Erythroblast (primary cell): ENCODE measurements at regions not wholly inside any gene's neighbourhood (a gene's known extent, or its start where the extent isn't known, plus 50 kb on each side); places are given as distances from the start of the nearest gene placed in this dataset.

ENCODE experiments used
- DNase-seq, 2 experiments: peaks; one replicate each; lab custom pipeline; 2025; lab: John Stamatoyannopoulos, UW
- GATA1 ChIP-seq: IDR thresholded peaks from 2 replicates; pipeline ENCODE4 v1.6.1; 2011; ENCODE audit warnings: low read depth, mild to moderate bottlenecking, control low read depth, low read length, moderate library complexity
- POLR2A ChIP-seq: IDR thresholded peaks from 2 replicates; pipeline ENCODE4 v1.6.1; 2011; ENCODE audit warnings: mild to moderate bottlenecking, low read length

DNA sequence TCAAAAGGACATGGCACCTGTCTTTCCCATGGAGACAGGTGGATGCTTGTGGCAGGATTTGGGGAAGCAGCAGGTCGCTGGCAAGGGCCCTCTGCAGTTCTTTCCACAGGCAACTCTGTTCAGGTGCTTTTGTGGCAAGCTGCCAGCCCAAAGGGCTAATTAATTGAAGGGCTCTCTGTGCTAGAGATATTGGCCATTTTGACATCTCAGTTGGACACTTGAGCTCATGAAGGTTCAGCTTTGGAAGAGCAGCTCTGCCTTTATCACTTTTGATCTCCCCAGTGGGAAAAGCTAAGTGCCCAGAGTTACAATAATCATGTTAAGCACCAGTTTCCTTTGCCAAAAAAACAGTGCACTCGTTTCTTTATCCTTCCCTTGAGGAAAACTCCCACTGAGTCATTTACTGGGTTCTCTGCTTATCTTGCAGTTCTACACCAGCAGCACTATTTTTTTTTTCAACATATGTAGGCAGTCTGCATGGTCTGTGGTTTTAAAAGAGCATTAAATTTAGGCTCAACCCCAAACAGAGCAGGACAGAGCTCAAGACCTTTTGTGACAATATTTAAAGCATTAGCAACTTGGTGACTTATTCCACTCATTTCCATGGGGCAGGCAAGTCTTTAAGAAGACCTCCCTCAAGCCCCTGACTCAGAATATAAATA is 336.4 kb upstream of the RASGEF1B start:
- TF ChIP-seq GATA1 (no peak), POLR2A (no peak)
- DNase-seq, result peak; percentile 66 to 68

DNA sequence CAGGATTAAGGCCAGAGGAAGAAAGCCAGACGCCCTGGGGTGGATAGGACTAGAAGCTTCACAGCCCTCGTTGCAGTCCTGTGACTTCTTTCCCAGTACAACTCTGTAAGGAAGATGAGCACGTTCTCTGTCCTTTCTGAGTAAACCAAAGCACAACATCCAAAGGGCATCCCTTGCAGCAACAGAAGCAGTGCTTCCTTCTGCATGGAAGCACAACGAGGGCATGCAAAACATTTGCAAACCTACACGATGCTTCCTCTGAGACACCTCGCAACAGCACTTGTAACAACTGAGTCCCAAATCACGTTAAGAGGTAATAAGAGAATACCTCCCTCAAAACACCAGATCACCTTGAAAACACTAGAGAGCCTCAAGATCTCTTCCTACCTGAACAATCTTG is 335.7 kb upstream of the RASGEF1B start:
- TF ChIP-seq POLR2A (no peak), GATA1 (no peak)
- peak in 1 of 2 experiments; percentile 17 for DNase-seq

DNA sequence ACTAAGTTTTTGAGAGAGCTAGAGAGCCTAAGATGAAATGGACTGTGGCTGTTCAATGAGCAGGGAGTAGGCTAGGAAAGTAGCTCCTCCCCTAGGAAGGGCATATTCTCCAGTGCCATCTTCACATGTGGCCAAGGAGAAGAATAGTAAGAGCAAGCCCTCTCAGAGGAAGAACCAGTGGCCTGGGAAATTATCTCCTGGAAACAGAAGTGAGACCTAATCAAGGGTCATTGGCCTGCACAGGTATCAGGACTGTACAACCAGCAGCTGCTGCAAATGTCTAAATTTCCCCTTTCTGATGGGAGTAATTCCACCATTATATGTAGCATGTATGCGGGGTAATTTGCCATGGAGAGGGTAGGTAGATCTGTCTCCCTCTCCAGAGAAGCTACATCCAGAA is 334.8 kb upstream of the RASGEF1B start:
- DNase-seq, result peak; percentile 69 to 88
- TF ChIP-seq GATA1 (no peak), POLR2A (no peak)

DNA sequence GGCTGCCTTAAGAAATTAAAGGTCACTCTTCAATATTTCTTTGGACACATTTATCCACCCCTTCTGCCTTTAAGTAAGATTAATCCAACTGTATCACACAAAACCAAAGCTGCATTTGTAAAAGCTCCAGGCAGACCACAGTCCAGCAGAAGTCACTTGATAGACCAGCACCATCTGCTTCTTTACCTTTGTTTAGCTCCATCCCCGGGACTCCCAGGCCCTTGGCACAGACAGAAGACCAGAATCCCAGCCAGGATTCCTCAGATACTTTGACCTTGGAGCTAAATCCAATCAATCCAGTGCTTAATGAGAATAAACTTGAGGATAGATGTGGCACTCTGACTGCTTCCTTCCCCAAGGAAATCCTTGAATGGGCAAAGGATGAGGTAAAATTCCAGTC is 333.1 kb upstream of the RASGEF1B start:
- TF ChIP-seq POLR2A (no peak), GATA1 (no peak)
- no peak for DNase-seq

DNA sequence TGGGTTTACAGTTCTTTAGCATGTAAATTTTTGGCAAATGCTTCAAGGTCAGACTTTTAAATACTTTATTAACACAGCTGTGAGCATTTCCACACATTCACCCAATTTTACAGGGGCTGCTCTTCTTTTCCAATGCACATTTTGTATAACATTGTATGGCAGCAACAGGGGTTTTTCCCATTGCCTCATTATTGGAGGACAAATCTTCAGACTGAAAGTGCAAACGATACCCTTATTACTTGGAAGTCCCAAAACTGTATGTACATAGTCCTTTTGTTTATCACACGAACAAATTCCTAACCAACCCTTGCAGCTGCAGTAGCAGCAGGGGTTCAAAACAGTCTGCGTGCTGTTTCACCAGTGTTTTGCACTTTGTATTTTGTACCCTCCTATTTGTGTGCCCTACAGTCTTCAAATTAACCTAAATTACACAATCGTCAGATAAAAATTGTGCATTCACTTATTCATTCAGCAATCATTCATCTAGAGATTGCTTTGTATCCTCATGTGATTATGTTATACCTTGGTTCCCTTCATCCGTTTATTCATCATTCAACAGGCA is 330.7 kb upstream of the RASGEF1B start:
- DNase-seq, result no peak
- TF ChIP-seq GATA1 (no peak), POLR2A (no peak)

DNA sequence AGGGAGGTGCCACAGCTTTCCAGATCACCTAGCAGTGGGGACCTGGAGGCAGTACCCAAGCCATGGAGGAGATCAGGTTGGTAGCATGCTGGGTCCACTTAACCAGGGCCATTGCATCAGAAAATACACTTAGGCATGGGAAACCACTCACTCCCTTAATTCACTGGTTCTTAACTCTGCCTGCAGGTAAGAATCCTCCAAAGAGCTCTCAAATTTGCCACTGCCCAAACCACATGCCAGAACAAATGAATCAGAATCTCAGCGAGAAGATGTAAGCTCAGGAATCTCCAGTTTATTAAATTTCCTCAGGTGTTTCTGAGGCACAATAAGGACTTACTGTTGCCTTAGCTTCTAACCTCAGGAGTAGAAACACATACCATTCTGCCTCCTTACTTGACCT is 327.7 kb upstream of the RASGEF1B start:
- no peak for DNase-seq
- TF ChIP-seq POLR2A, result no peak
- no peak for TF ChIP-seq GATA1

DNA sequence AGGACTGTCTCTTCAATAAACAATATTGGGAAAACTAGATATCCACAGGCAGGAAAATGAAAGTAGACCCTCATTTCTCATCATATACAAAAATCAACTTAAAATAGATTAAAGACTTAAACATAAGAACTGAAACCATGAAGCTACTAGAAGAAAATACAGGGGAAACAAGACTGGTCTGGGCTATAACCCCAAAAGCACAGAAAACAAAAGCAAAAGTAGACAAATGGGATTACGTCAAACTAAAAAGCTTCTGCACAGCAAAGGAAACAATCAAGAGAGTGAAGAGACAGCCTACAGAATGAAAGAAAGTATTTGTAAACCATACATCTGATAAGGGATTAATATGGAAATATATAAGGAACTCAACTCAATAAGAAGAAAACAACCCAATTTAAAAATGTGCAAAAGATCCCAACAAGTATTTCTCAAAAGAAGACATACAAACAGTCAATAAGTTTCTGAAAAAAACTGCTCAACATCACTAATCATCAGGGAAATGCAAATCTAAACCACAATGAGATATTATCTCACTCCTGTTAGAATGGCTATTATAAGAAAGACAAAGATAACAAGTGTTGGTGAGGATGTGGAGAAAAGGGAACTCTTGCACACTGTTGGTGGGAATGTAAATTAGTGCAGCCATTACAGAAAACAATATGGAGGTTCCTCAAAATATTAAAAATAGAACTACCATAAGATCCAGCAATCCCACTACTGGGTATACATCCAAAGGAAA is 325.3 kb upstream of the RASGEF1B start:
- no peak for DNase-seq
- no peak for TF ChIP-seq GATA1
- no peak for TF ChIP-seq POLR2A

DNA sequence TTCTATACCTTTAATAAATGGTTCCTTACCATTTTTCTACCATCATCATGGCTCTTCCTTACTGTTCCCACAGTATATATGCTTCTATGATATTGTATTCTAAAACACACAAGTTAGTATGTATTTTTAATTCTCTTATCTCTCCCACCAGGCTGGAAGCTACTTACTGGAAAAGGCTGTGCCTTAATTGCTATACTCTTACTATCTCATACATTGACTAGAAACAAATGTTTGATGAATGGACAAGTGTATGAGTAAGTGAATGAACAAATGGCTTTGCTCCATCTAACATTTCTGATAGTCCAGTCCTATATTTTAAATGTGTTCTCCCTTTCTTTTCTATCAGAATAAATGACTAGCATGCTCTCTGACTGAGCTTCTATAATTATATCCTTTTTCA is 320.8 kb upstream of the RASGEF1B start:
- DNase-seq, result peak; percentile 30 to 46

DNA sequence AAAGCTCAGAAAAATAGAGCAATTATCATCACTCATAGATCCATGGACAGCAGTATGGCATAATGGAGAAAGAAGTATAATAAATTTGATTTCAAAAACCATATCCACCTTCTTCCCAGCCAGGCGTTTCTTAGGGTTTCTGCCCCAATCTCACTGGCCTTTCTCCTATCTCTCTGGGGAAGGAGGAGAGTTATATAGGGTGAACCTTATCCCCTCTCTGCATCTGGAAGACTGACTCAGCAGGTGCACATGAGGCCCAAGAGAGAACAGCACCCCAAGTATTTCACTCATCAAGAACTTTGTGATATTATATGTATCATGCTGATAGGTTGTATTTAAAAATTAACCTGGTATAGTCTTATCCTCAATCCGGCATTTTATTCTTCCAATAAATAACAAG is 318.8 kb upstream of the RASGEF1B start:
- TF ChIP-seq GATA1, result peak; percentile 62
- TF ChIP-seq POLR2A, result no peak
- peak; percentile 94 to 98 for DNase-seq

More for the DNA sequence above, 320.8 kb upstream of the RASGEF1B start:
- no peak for TF ChIP-seq GATA1
- no peak for TF ChIP-seq POLR2A

DNA sequence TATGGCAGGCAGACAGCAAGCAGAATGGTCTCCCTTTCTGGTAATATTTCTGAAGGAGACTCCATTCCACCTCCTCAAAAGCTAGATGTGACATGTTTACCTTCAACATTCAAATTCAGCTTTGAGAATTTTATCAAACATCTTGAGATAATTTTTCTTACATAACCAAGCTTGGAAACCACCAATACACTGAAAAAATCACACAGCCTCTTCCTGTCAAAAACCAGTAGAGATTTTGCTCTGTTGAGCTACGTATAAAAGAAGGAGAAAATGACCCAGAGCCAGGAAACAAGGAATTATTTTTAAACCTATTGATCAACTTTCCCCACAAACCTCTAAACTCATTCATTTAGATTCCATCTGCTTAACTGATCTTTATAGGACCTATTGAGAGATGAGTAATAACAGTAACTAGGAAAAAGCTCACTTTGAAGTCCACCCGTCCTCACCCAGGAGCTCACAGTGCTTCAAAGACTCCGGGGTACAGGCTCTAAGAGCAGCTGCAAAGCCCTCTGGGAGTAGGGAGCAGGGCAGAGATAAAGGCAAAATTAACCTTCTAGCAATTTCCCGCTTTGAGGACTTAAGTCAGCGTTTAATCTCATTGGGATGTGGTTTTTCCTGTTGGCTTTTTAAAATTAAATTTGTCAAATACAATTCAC is 318.2 kb upstream of the RASGEF1B start:
- TF ChIP-seq POLR2A (no peak), GATA1 (no peak)
- peak; percentile 38 to 65 for DNase-seq

DNA sequence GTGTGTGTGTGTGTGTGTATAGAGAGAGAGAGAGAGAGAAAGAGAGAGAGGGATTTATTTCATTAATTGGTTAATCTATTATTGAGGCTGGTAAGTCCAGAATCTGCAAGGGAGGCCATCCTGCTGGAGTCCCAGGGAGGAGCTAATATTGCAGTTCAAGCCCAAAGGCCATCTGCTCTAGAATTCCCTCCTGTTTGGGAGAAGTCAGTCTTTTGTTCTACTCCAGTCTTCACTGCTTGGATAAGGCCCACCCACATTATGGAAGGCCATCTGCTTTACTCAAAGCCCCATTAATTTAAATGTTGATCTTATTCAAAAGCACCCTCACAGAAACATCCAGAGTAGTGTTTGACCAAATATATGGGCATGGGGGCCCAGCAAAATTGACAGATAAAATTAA is 317.5 kb upstream of the RASGEF1B start:
- peak in 1 of 2 experiments; percentile 27 for DNase-seq
- TF ChIP-seq POLR2A, result no peak
- TF ChIP-seq GATA1, result no peak

DNA sequence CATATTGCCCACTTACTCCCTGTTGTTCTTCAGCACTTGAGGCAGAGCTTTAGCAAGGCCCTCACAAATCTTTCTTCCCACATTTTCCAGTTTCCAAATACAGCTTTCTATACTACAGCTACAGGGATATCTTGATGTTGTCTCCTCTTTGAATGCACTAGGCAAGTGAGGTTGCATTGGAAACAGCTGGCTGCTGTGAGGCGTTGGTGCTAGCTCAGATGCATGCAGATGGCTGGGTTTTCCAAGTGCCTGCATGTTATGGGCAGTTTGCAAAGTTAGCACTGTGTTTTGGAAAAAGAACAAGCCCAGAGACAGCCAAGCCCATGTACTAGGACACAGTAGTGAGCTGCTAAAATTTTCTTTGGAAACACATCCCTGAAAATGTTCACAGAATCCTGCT is 315.1 kb upstream of the RASGEF1B start:
- DNase-seq, result peak in 1 of 2 experiments; percentile 27
- TF ChIP-seq POLR2A (no peak), GATA1 (no peak)

DNA sequence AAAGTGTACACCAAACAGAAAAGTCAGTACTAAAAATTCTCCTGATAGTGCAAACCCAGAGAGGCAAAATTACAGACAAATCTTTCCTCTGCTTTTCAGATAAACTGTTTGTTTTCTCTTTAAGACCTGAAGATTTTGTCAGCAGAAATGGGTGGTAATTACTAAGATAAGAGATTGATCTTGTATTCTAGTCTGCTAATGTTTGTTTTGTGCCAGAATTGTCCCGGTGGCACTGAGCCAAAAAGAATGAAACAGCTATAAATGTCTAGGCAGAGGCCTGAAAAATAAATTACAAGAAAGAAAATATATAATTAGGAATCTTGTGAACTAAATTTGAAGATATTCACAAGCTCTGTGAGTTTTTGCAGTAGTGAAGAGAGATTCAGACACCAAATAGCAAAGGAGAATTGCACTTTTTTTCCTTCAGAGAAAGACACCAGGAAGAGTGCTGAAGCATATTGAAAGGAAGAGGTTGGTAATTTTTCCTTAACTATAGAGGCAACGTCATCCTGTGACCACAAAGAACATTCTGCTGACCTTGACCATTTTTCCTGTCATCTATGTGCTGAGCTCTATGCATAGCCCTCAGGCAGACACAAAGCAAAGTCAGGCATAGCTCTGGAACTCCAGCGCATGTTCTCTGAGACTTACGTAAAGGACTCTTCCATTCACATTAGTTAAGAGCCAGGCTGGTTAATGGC is 314.5 kb upstream of the RASGEF1B start:
- DNase-seq, result peak; percentile 85 to 87
- TF ChIP-seq POLR2A, result no peak
- TF ChIP-seq GATA1, result no peak
